ENCODE measurements at regions not wholly inside any gene's neighbourhood (a gene's known extent, or its start where the extent isn't known, plus 50 kb on each side); places are given as distances from the start of the nearest gene placed in this dataset.

DNA sequence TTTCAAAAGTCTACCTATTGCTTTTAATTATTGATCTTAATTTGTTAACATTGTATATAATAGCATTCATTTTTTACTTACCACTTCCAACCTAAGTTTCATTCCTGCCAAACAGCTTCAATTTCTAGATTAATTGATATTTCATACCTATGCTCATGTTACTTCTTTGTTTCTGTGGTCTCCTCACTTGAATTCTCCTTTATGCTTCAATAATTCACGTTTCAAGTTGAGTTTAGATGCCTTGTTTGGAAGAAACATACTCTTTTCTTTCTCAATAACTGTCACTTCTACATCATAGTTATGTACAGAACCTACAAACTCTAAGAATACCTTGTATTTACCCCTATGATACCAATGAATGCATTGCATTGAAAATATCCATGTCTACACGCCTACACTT is 862.2 kb upstream of the LRATD1 start:
- H3K4me3 ChIP-seq (replicated peaks; ENCODE audit: low read depth, low read length), result no peak overlapping the region
- TF ChIP-seq, protein P1, sequence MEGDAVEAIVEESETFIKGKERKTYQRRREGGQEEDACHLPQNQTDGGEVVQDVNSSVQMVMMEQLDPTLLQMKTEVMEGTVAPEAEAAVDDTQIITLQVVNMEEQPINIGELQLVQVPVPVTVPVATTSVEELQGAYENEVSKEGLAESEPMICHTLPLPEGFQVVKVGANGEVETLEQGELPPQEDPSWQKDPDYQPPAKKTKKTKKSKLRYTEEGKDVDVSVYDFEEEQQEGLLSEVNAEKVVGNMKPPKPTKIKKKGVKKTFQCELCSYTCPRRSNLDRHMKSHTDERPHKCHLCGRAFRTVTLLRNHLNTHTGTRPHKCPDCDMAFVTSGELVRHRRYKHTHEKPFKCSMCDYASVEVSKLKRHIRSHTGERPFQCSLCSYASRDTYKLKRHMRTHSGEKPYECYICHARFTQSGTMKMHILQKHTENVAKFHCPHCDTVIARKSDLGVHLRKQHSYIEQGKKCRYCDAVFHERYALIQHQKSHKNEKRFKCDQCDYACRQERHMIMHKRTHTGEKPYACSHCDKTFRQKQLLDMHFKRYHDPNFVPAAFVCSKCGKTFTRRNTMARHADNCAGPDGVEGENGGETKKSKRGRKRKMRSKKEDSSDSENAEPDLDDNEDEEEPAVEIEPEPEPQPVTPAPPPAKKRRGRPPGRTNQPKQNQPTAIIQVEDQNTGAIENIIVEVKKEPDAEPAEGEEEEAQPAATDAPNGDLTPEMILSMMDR (IDR thresholded peaks at IDR 0.05; ENCODE audit: low read length, missing control alignments), result no peak
- no peak for DNase-seq (ENCODE audit: low read depth)

DNA sequence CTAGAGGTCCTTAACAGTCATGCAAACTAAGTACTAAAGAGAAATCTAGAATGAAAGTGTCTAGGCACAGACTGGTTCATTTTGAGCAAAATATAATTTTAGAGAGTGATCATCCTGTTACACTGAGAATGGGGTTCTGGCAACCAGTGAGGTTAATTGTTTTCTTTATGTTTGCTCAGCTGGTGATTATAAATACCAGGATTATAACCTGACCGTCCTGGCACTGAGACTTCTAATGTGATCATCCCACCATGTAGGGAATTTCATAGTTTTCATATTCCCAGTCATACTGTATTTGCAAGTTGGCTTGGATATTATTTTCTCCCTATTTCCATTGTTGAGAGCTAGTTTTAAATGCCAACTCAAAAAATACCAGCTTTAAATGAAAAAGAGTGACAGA is 852.5 kb upstream of the LRATD1 start:
- TF ChIP-seq, protein P1 (IDR thresholded peaks at IDR 0.05; ENCODE audit: low read length, missing control alignments), result no peak
- DNase-seq (ENCODE audit: low read depth), result no peak

DNA sequence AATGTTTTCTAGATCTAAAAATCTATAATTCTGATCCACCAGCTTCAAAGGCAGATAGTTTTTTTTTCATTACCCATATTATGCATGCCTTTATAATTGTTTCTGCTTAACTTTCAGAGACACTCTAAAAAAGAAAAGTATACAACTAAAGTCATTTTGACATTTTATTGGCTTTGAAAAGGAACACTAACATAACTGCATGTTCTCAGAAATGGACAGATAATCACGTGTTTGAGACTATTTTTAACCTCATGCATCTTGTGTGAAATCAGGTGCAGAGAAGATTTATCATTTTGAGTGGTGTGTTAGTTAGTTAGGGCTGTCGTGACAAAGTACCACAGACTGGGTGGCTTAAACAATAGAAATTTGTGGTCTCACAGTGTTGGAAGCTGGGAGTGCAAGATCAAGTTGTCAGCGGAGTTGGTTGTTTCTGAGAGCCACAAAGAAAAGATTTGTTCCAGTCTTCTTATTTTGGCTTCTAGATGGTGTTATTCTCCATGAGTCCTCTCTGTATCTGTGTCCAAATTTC is 841.4 kb upstream of the LRATD1 start:
- TF ChIP-seq, protein P1 (IDR thresholded peaks at IDR 0.05; ENCODE audit: low read length, missing control alignments), result no peak
- DNase-seq (ENCODE audit: low read depth), result no peak
- no peak overlapping the region for H3K4me3 ChIP-seq (replicated peaks; ENCODE audit: low read depth, low read length)

More for the DNA sequence above, 852.5 kb upstream of the LRATD1 start:
- H3K4me3 ChIP-seq (replicated peaks; ENCODE audit: low read depth, low read length), result no peak overlapping the region

DNA sequence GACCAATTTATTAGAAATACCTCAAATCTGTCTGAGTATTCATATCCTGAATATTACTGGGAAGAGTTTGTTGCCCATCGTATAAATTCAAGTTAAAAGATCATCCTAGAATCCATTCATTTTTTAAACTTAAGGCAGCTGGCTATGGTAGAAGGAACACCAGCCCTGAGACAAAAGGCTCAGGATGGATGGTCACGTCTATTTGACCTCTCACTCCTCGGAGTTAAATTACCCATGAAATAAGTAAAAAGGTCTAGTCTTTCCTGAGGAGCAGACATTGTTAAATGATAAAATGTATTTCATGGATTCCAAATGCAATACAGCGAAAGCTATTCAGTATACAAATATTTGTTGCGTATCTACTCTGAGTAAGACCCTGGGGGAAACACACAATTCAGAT is 826.0 kb upstream of the LRATD1 start:
- TF ChIP-seq, protein P1 (IDR thresholded peaks at IDR 0.05; ENCODE audit: low read length, missing control alignments), result no peak
- H3K4me3 ChIP-seq (replicated peaks; ENCODE audit: low read depth, low read length), result no peak overlapping the region
- no peak for DNase-seq (ENCODE audit: low read depth)

DNA sequence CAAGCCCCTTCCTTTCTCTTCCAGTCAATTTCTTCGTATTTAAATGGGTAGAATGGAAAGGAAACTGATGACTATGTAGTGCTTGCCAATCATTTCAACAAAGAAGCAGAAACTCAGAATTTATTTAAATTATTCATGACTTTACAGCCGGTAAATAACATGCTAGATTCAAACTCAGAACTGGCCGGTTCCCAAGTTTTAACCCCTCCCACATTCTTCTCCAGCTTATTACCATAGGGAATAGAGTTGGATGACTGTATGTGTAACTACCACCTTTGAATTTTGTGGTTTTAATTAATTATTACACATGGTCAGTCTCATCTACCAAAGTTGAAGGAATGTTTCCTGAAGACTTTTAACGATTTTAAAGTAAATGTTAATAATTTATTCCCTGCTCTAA is 819.3 kb upstream of the LRATD1 start:
- no peak for DNase-seq (ENCODE audit: low read depth)
- no peak overlapping the region for H3K4me3 ChIP-seq (replicated peaks; ENCODE audit: low read depth, low read length)
- TF ChIP-seq, protein P1 (IDR thresholded peaks at IDR 0.05; ENCODE audit: low read length, missing control alignments), result no peak

DNA sequence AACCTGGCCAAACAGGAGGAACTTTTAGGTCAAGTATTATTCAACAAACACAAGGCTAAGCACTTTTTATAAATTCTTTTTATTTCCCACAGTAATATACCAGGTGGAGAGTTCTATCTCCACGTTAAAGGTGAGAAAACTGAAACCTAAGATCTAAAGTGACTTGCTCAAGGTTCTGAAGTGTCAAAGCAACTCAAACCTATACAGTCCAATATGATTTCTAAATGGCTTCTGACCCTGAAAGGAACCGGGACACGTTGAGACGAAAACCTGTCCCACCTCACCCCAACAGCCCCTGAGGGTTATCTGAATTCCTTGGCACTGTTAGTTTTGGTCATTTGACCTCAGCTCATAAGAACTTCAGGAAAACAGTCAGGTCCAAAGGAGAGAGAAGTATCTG is 814.5 kb upstream of the LRATD1 start:
- TF ChIP-seq, protein P1 (IDR thresholded peaks at IDR 0.05; ENCODE audit: low read length, missing control alignments), result no peak
- H3K4me3 ChIP-seq (replicated peaks; ENCODE audit: low read depth, low read length), result no peak overlapping the region
- no peak for DNase-seq (ENCODE audit: low read depth)

DNA sequence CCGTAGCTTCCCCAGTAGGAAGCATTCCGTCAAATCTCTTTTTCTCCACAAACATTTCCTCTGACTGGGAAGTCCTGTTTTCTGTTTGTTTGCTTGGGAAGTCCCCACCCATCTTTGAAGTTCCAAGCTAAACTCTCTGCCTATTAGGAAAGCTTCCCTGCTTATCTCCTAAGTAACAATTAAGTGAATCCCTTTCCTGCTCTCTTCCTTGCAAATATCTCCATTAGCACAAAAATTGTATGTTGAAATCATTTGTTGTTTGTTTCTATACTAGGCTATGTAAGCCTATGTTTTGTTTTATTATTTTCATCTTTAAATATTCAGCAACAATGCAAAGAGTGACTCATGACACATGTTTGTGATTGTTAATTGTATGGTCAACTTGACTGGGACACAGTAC is 812.6 kb upstream of the LRATD1 start:
- H3K4me3 ChIP-seq (replicated peaks; ENCODE audit: low read depth, low read length), result no peak overlapping the region
- TF ChIP-seq, protein P1 (IDR thresholded peaks at IDR 0.05; ENCODE audit: low read length, missing control alignments), result no peak
- DNase-seq (ENCODE audit: low read depth), result peak; percentile 50
